ENCODE measurements at regions not wholly inside any gene's neighbourhood (a gene's known extent, or its start where the extent isn't known, plus 50 kb on each side); places are given as distances from the start of the nearest gene placed in this dataset.

DNA sequence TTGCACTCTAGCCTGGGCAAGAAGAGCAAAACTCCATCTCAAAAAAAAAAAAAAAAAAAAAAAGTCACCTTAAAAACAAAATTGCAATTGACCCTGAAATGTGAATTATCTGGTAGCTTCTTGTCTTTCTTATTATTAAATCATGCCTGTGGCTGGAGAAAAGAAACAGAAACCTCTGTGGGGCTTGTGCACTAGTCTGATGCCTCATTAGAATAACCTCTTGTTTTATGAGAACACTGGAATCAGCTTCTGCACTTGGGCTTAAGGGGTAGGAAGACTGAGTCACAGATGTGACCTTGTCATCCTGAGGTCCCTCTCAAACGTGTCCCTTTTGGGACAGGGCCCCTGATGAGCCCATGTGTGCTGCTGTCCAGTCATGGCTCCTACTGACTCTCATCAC is 237.9 kb downstream of the DACT1 start:
- no peak for TF ChIP-seq POLR2A (IDR thresholded peaks at IDR 0.05)
- TF ChIP-seq, protein P1, sequence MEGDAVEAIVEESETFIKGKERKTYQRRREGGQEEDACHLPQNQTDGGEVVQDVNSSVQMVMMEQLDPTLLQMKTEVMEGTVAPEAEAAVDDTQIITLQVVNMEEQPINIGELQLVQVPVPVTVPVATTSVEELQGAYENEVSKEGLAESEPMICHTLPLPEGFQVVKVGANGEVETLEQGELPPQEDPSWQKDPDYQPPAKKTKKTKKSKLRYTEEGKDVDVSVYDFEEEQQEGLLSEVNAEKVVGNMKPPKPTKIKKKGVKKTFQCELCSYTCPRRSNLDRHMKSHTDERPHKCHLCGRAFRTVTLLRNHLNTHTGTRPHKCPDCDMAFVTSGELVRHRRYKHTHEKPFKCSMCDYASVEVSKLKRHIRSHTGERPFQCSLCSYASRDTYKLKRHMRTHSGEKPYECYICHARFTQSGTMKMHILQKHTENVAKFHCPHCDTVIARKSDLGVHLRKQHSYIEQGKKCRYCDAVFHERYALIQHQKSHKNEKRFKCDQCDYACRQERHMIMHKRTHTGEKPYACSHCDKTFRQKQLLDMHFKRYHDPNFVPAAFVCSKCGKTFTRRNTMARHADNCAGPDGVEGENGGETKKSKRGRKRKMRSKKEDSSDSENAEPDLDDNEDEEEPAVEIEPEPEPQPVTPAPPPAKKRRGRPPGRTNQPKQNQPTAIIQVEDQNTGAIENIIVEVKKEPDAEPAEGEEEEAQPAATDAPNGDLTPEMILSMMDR (IDR thresholded peaks at IDR 0.05) = no peak
- H3K4me3 ChIP-seq = no peak overlapping the region
- WGBS, 2 donors = 88 to 91% methylated on average over 1 of the region's 1 CpG
- H3K27me3 ChIP-seq = no peaks in the 10 kb centered on the region
- DNase-seq = no peak
- intact Hi-C loops (cut with DNase I; ENCODE audit: low total_unique reads) = no loop called here
- no peaks in the 10 kb centered on the region for H3K9me3 ChIP-seq
- H3K4me1 ChIP-seq = no peaks in the 10 kb centered on the region
- no peaks in the 10 kb centered on the region for H3K36me3 ChIP-seq (ENCODE audit: low read depth, missing control alignments)
- no peak overlapping the region for H3K27ac ChIP-seq

- Histone ChIP-seq H3K27ac (no peak overlapping the region), H3K36me3 (ENCODE audit: low read depth, missing control alignments) (no peaks in the 10 kb centered on the region), H3K4me1 (no peaks in the 10 kb centered on the region), H3K27me3 (no peaks in the 10 kb centered on the region), H3K9me3 (no peaks in the 10 kb centered on the region), H3K4me3 (no peak overlapping the region)
- intact Hi-C loops (cut with DNase I; ENCODE audit: low total_unique reads) = no loop called here
- TF ChIP-seq, protein P1 (IDR thresholded peaks at IDR 0.05) = no peak
- no peak for TF ChIP-seq POLR2A (IDR thresholded peaks at IDR 0.05)
- DNase-seq = no peak
These were observed 238.8 kb downstream of the DACT1 start for GRCh38 chr14:58876608-58877007.

- WGBS, 2 donors = 78 to 89% methylated on average over 2 of the region's 2 CpGs
- TF ChIP-seq POLR2A (IDR thresholded peaks at IDR 0.05) = no peak
- TF ChIP-seq, protein P1 (IDR thresholded peaks at IDR 0.05) = no peak
- intact Hi-C loops (cut with DNase I; ENCODE audit: low total_unique reads) = no loop called here
These were observed 240.8 kb downstream of the DACT1 start for GRCh38 chr14:58878439-58879139.

DNA sequence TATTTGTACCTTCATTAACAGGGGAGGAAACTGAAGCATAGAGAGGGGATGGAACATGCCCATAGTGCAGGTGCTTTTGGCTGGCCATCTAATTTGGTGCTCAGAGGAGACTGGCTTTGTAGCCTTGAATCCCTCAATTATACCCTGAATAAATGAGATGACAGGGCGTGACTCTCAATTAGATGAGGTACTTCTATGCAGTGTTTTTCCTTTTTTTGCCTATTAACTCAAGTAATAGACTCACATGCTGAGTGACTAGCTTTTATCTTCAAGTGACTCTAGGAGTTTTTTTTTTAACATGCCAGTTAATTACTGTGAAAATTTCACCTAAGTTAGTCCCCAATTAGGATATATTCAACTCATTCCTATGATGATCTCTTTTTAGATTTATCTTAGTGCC is 243.7 kb downstream of the DACT1 start:
- intact Hi-C loops (cut with DNase I; ENCODE audit: low total_unique reads) = no loop called here
- H3K27me3 ChIP-seq = no peaks in the 10 kb centered on the region
- DNase-seq = no peak
- H3K4me3 ChIP-seq = no peak overlapping the region
- TF ChIP-seq, protein P1 (IDR thresholded peaks at IDR 0.05) = no peak
- TF ChIP-seq POLR2A (IDR thresholded peaks at IDR 0.05) = no peak
- H3K4me1 ChIP-seq = no peaks in the 10 kb centered on the region
- H3K9me3 ChIP-seq = no peaks in the 10 kb centered on the region
- 90 to 97% methylated on average over 1 of the region's 1 CpG for WGBS, 2 donors
- no peak overlapping the region for H3K27ac ChIP-seq
- no peaks in the 10 kb centered on the region for H3K36me3 ChIP-seq (ENCODE audit: low read depth, missing control alignments)

More at GRCh38 chr14:58878439-58879139, 240.8 kb downstream of the DACT1 start:
- no peak overlapping the region for H3K27ac ChIP-seq
- no peaks in the 10 kb centered on the region for H3K4me1 ChIP-seq
- no peaks in the 10 kb centered on the region for H3K36me3 ChIP-seq (ENCODE audit: low read depth, missing control alignments)
- H3K27me3 ChIP-seq = no peaks in the 10 kb centered on the region
- no peak overlapping the region for H3K4me3 ChIP-seq
- DNase-seq = no peak
- no peaks in the 10 kb centered on the region for H3K9me3 ChIP-seq

GRCh38 chr14:58882577-58883018 is 244.8 kb downstream of the DACT1 start:
- intact Hi-C loops (cut with DNase I; ENCODE audit: low total_unique reads) = no loop called here
- no peaks in the 10 kb centered on the region for H3K4me1 ChIP-seq
- no peaks in the 10 kb centered on the region for H3K9me3 ChIP-seq
- DNase-seq = no peak
- TF ChIP-seq, protein P1 (IDR thresholded peaks at IDR 0.05) = no peak
- TF ChIP-seq POLR2A (IDR thresholded peaks at IDR 0.05) = no peak
- 47 to 49% methylated on average over 4 of the region's 4 CpGs for WGBS, 2 donors
- no peaks in the 10 kb centered on the region for H3K36me3 ChIP-seq (ENCODE audit: low read depth, missing control alignments)
- no peak overlapping the region for H3K27ac ChIP-seq
- no peaks in the 10 kb centered on the region for H3K27me3 ChIP-seq
- no peak overlapping the region for H3K4me3 ChIP-seq
